ENCODE measurements at regions not wholly inside any gene's neighbourhood (a gene's known extent, or its start where the extent isn't known, plus 50 kb on each side); places are given as distances from the start of the nearest gene placed in this dataset.

GRCh38 chr5:125348936-125349831 lies 602.7 kb upstream of the ZNF608 start:
- DNase-seq: no peak

GRCh38 chr5:125357660-125358059 lies 611.2 kb upstream of the ZNF608 start:
- DNase-seq: no peak

GRCh38 chr5:125365747-125366146 lies 619.3 kb upstream of the ZNF608 start:
- no peak for DNase-seq

- DNase-seq: no peak
Measured at GRCh38 chr5:125367702-125368101, 621.3 kb upstream of the ZNF608 start.

GRCh38 chr5:125370461-125371205 lies 624.2 kb upstream of the ZNF608 start:
- DNase-seq: no peak

GRCh38 chr5:125372694-125373631 lies 626.5 kb upstream of the ZNF608 start:
- DNase-seq: no peak

- no peak for DNase-seq
Measured at GRCh38 chr5:125375143-125375542, 628.7 kb upstream of the ZNF608 start.

- DNase-seq: no peak
Measured at GRCh38 chr5:125376059-125376641, 629.7 kb upstream of the ZNF608 start.

GRCh38 chr5:125377141-125377540 lies 630.7 kb upstream of the ZNF608 start:
- DNase-seq: no peak

- no peak for DNase-seq
Measured at GRCh38 chr5:125381290-125381689, 634.9 kb upstream of the ZNF608 start.

GRCh38 chr5:125384071-125384470 lies 637.6 kb upstream of the ZNF608 start:
- no peak for DNase-seq

- DNase-seq: no peak
Measured at GRCh38 chr5:125390326-125390725, 643.9 kb upstream of the ZNF608 start.

- no peak for DNase-seq
Measured at GRCh38 chr5:125393221-125393815, 646.9 kb upstream of the ZNF608 start.

- DNase-seq: no peak
Measured at GRCh38 chr5:125394661-125395280, 648.3 kb upstream of the ZNF608 start.

- DNase-seq: no peak
Measured at GRCh38 chr5:125396462-125396861, 650.0 kb upstream of the ZNF608 start.

- DNase-seq: no peak
Measured at GRCh38 chr5:125398466-125398865, 652.0 kb upstream of the ZNF608 start.

- no peak for DNase-seq
Measured at GRCh38 chr5:125399885-125400284, 653.4 kb upstream of the ZNF608 start.

- DNase-seq: no peak
Measured at GRCh38 chr5:125401724-125402622, 655.5 kb upstream of the ZNF608 start.

- no peak for DNase-seq
Measured at GRCh38 chr5:125402787-125403186, 656.3 kb upstream of the ZNF608 start.

- no peak for DNase-seq
Measured at GRCh38 chr5:125404056-125404455, 657.6 kb upstream of the ZNF608 start.

All from NCI-H187 (cell line).